GM19240 (cell line): ENCODE measurements at regions not wholly inside any gene's neighbourhood (a gene's known extent, or its start where the extent isn't known, plus 50 kb on each side); places are given as distances from the start of the nearest gene placed in this dataset.

ENCODE experiments used
- DNase-seq: peaks from one replicate; pipeline ENCODE4 v3.0.0; 2011; ENCODE audit warnings: low spot score; ENCODE audit not compliant: insufficient read length

DNA sequence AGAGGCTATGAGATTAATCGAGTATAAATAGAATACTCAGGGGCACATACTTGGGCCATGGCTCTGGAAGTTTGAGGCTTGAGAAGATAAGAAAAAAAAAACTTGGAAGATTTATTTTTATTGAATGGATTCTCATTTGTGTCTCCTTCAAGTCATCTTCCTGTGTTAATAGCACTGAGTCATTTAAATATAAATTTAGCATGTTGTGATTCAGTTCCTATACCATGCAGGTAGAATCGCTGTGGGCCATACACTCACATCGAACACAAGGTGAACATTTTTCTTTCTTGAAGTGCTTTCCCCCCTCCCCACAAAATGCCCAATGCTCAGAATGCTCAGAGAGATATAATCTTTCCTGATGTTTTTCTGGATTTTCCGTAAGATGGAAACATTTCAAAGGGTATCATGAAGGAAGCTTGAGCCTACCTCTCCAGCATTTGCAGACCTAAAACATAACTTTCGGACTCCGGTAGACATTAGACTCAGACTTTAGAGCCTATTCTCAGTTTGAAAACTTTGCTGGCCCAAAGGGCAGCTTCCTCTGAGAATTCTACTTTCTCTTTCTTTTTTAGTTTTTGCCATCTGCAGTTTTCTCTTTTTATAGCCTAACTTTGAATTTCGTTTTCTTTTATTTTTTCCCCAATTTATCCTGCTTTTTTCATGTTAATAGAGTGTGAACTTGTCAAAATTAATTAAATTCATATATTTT is 737.6 kb upstream of the NUDT12 start:
- no peak for DNase-seq

DNA sequence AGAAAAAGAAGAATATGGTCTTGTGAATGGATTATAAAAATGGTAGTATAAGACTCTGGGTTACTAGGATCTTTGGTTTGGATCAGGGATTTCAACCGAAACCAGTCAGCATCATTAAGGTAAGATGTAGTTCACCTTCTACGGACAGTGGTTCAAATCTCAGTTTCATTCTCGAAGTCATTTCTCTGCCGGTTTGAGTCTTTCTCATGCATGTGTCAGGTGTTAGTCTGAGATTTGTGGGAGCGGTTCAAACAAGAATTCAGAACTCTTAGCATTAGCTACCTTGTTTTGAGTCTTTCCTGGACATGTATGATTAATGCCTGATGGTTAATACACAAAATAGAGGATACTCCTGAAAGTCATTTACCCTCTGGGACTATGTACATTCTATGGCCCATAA is 735.9 kb upstream of the NUDT12 start:
- DNase-seq = no peak

DNA sequence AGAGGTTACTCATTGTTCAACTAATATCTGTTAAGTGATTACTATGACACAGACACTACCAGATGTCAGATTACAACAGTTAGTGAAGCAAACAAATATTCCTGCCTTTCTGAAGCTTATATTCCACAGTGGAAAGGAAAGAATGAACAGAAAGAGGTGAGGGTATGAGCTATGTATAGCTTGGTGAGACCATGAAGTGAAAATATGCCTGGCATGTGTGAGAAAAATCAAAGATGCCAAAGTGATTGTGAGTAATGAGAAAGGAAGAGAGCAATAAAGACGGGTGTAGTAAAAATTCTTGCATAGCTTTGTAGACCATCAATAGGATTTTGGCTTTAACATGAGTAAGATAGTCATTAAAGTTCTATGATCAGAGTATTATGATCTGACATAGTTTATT is 734.5 kb upstream of the NUDT12 start:
- DNase-seq = no peak

DNA sequence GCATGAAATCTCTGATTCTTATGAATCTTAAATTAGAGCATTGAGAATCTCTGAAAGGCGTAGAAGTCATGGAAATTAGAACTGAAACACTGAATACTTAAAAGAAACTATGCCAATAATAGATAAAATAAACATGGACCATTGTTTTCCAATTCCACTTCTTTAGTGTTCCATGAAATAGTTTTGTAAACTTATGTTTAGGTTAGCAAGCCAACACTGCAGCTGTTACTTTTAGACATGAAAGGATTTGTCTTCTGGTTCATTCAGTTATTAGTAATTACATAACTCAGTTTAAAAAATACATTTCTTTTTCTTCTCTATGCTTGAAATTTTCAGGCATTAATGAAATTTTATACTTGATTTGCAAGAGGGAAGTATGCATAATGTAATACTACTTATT is 733.4 kb upstream of the NUDT12 start:
- DNase-seq = no peak

DNA sequence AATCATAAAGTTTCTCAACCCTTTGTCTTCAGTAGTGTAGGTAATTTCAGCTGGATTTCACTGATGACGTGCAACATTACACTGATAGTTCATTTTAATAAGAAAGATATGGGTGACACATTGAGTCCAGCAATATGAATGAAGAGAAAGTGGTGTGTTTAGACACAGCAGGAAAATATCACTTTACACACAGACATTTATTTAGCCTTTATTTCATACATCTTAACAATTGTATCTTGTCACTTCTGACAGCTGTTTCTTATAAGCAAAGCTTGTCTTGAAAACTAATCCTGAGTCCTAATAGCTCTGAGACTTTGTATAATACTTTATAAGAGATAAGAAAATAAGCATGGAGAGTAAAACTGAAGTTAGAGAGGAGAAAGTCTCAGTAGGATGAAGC is 720.5 kb upstream of the NUDT12 start:
- DNase-seq = no peak

DNA sequence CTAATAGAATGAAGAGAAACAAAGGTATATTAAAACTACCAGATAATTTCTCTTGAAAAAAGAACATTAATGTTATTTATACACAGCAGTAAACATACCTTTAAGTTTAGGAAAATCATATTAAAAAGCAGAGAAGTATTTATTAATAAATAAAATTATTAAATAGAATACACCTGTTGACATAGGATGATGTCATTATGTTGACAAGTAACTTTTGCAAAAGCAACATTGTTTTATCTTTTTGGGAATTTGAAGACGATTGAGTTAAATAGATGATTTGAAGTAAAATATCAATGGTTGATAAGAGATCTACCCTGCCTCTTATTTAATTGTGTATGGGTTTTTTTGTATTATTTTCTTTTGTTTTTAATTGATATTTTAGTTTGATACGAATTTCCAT is 711.1 kb upstream of the NUDT12 start:
- no peak for DNase-seq

DNA sequence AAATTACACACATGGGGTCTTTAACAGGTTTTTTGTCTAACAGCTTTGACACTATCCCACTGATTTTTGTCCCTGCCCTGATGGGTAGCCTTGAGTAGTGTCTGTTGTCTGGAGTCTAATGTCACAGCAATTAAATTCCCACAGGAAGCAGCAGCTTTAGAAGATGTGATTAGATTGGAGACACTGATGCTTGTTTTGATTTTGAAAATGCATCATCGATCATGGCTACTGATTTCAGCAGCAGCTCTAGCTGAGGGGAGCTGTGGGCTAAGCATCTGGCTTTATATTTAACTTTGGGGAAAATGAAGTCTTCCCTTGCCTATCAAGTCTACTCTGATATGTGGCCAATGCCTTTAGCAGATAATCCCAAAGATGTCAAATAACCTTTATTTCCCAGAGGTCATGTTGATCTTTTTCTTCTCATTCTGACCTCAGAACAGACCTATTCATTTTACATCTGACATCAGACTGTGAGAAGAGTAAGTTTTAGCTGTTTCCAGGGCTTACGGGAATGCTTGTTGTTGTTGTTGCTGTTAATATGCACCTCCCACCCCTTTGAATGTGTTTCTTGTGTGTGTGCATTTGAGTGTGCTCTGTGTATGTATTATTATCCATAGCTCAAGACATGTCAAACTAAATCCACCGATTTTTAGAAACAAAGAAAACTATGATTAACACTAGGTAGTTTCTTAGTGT is 704.9 kb upstream of the NUDT12 start:
- DNase-seq = no peak

DNA sequence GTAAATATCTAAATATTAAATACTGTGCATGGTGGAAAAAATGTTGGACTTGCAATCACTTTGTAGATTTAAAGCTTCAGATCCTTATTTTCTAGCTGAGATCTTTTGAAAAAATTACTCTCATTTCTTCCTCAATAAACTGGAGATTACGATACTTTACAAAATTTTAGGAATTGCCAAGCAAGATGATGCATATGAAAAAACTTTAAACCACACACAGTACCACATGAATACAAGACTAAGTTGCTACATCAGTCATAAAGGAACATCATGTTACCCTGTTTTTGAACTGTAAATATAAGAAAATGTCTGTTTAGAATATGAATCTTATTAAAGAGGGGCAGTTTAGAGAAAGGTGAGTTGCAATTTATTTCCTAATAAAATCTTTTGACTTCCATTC is 703.6 kb upstream of the NUDT12 start:
- DNase-seq = no peak

DNA sequence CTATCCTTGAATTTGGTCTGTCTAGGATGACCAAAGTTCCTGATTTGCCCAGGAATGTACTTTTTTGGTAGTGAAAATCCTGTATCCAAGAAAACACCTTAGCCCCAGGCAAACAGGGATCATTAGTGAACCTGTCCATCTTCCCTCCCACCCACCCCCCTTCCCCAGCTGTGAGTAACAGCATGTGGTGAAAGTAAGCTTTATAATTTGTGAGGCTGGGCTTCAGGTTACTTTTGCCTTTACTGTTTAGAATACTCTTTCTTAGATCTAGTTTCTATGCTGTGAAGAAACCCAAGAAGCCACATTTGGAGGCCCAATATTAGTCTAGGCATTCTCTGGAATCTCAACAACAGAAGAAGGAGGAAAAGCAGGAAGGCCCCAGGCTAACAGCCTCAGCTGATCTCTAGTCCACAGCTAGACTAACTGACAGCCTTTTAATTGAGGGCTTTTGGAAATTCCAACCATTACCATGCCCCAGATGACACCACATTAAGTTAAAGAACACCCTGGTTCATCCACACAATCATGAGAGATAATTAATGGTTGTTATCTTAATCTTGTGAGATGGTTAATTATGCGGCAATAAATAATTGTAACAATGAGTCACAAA is 703.0 kb upstream of the NUDT12 start:
- no peak for DNase-seq

DNA sequence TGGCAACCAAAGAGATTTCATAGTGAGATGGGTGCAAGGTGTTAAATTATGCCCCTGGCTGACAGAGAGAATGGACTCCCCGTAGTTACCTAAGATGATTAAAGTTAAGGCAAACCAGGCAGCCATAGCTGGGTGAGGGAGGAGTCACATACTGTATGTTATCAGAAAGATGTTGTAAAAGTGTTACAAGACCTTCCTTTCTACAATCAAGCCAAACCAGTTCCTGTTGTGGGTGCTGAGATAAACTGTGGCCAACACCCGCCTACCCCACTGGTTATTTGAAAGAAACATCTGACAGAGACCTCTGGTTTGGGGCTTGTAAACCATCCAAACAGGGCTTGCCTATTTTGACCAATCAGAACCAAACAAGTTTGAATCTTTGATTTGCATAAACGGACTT is 684.7 kb upstream of the NUDT12 start:
- no peak for DNase-seq

DNA sequence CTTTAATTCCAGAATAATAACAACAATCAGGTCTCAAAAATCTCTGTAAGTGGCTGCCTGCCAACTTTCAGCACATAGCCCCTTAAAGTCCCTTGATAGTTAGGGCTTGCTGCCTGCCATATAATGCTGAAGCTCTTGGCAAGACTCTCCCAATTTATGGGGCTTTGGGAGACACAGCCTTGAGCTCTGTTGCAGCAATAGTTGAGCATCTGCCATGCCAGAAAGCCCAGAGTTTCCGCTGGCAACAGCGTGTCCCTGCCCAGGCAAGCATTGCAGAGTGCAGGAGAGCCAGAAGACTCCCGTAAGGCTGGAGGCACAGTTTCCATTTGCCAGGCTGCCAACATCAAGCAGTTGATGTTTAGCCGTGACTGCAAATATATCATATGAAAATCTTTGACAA is 678.5 kb upstream of the NUDT12 start:
- no peak for DNase-seq

DNA sequence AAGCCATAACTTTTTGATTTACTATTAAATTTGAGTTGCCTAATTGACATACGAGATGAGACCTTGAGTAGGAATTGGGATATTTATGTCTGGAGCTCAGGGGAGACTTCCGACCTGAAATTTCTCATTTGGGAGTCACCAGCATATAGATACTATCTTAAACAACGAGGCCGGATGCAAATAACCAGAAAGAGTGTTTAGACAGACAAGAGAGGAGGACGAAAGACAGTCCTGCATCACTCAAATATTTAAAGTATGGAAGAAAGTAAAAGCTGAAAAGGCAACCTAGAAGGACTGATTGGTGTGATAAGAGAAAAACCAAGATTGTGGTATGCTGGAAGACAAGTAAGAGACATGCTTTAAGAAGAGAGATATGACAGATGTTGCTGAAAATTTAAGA is 675.0 kb upstream of the NUDT12 start:
- DNase-seq = no peak

DNA sequence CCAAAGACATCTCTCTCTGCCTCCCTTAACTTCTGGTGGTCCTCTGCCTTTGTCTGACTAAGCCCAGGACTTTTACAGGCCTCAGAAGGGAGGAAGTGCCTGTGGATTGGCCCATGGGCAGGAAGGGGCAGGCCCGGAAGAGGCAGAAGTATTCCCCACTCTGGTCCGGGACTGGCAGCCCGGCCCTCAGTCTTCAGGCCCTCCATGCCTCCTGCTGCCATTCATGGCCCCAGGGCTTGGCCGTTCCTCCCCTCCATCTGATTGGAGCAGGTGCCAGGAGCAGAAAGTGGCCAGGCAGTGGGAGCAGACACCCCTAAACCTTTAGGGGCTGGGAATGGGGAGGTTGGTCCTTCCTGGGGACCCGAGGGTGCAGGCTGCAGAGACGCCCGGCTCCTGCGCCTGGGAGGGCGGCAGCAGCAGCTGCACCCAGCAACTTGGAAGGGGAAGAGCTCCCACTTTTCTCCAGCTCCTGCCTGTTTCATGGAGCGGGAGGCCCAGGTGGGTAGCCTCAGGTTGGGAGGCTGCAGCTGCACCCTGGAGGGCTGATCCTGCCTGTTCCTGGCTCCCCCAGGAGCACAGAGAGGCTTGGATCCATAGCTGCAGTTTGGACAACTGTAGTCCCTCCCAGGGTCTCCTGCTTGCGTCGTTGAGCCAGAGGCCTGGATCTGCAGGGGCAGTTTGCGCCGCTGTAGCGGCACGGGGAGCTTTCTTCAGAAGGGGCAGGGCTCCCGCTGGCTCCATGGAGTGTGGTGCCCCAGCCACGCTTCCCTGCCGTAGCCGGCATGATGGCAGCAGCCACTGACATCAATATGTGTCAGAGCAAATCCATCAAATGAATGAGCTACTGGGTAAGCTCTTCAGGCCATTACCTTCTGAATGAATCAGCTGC is 661.5 kb upstream of the NUDT12 start:
- no peak for DNase-seq

DNA sequence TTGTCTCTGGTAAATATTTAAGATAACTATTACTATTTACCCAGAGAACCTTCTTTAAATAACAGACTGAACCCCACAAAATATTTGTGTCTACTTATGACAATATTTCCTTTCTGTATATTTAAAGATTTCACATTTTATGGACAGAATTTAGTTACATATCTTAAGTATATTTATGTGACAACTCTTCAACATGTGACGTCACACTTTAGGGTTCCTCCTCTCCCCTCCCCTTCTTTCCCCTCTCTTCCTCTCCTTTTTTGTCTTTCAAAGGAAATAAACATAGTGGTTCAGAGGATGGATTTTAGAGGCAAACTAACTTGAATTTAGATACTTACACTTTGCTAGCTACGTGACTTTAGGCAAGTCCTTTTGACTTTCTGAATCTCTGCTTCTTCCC is 655.6 kb upstream of the NUDT12 start:
- DNase-seq = no peak

DNA sequence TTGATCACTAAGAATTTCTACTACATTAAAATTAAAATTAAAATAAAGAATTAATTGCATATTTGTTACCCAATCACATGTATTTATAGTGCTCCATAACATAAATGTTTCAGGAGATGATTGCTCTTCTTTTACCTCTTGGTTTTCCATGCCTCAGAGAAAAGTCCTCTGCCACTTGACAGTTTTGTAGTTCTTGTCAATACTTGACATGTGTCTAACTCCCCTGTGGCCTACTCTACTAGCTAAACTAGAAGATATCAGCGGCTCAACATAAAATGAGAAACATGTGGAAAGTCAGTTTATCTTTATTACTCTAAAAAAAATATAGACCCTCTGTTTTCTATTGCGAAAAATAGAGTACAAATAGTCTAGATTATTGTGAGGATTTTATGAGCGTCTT is 650.6 kb upstream of the NUDT12 start:
- DNase-seq = no peak

DNA sequence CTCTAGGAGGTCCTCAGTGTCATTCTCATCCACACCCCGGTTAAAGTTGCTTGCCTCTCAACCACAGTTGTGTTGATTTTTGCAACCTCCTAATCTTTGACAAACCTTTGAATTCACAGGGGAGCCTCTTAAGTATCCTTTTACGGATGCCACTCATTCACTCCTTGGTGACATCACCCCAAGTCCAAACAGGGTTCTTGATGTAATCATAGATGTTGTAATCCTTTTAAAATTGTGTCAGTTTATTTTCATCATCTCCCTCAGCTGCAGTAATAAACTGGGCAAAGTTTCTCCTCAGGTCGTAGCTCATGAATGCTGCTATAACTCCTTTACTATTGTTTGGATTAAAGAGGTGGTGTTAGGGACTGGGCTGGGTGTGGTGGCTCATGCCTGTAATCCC is 637.2 kb upstream of the NUDT12 start:
- no peak for DNase-seq

DNA sequence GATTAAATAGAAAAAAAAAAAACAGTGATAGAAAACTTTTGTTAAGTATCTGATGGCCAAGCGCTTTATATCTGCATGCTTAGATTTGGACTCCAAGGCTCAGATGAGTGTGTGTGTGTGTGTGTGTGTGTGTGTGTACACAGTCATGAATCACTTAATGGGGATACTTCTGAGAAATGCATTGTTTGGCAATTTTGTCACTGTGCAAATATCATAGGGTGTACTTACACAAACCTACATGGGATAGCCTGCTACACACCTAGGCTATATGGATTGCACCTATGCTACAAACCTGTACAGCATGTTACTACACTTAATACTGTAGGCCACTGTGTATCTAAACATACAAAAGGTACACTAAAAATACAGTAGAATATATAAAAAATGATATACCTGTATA is 635.6 kb upstream of the NUDT12 start:
- no peak for DNase-seq

DNA sequence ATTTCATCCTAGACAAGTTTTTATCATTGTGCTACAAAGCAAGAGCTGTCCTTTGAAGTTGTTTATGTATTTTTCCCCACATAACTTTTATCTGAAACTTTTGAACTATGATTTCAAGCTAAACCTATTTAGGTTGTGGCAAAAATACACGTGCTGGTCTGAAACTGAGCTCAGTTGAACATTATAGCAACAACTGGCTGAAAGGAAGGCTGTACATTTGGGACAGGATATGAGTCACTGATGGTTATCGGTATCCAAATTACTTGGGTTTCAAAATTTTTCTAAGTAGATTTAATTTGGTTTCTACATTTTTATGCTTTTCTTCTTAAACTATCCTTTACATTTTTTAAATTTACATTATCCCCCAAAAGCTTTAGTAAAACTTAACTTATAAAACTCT is 627.3 kb upstream of the NUDT12 start:
- DNase-seq = no peak

DNA sequence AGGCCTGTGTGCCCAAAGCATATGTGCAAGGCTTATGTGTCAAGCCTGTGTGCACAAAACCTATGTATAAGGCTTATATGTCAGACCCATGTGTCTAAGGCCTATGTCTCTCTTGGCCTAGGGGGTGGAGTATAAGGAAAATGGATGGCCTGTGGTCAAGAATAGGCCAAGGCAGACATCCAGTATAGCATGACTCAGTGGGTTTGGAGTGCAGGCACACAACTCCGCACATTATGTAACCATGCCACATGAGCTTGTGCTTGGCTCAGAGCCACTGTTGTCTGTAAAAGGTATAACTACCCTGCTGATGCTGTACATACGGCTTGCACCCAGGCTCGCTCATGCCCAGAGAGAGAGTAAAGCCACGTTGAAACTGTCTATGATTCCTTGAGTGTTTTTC is 626.4 kb upstream of the NUDT12 start:
- no peak for DNase-seq

DNA sequence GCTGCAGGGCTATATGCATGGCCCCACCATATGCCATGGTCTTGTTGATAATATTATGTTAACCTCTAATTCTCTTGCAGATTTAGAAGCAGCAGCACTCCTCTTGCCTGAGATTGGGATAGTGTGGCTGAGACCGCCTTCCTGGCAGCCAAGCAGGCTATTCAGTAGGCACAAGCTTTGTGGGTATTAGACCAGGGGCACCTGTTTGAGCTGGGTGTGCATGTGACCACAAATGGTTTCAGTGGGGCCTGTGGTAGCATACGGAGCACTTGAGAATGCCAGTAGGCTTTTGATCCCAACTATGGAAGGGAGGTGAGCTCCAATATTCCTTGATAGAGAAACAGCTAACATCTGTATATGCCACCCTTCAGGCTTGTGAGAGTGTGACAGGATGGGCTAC is 625.1 kb upstream of the NUDT12 start:
- no peak for DNase-seq

DNA sequence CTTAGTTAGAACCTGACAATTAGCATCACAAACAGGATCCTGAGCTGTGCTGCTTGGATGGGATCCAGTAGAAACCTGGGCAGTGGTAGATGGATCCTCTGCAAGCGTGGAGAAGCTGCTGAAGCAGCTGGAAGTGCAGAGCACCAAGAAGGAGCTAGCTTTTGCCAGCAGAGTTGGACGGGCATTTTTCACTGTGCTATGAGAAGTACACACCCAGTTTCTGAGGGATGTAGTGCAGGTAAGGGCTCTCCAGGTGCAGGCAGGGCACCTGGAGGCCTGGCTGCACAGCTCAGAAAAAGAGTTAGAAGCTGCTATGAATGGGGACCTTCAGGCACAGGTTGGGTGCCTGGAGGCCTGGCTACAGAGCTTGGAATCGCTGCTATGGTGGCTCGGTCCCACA is 623.9 kb upstream of the NUDT12 start:
- no peak for DNase-seq

DNA sequence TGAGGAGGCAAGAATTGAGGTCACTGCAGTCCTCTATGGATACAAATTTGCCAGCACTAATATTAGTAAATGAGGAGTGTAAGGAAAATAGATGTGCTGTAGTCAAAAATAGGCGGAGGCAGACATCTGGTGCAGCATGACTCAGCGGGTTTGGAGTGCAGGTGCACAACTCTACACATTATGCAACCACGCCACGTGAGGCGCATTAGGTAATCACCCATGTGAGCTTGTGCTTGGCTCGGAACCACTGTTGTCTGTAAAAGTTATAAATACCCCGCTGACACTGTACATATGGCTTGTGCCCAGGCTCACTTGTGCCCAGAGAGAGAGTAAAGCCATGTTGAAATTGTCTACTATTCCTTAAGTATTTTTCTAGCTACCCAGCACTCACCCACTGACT is 623.5 kb upstream of the NUDT12 start:
- no peak for DNase-seq
